Ishikawa (cell line): ENCODE measurements at regions not wholly inside any gene's neighbourhood (a gene's known extent, or its start where the extent isn't known, plus 50 kb on each side); places are given as distances from the start of the nearest gene placed in this dataset.

Experiments used
- CEBPB ChIP-seq: IDR thresholded peaks from 2 replicates; pipeline ENCODE4 v1.6.1; 2012
- CREB1 ChIP-seq: IDR thresholded peaks from 2 replicates; pipeline ENCODE4 v1.6.1; 2012; ENCODE audit warnings: low read depth
- EP300 ChIP-seq: IDR thresholded peaks from 2 replicates; pipeline ENCODE4 v1.6.1; 2012; ENCODE audit warnings: borderline replicate concordance
- FOXM1 ChIP-seq: IDR thresholded peaks from 2 replicates; pipeline ENCODE4 v1.6.1; 2012; ENCODE audit warnings: low read depth, borderline replicate concordance
- MAX ChIP-seq: IDR thresholded peaks from 2 replicates; pipeline ENCODE4 v1.6.1; 2012
- NFIC ChIP-seq: IDR thresholded peaks from 2 replicates; pipeline ENCODE4 v1.6.1; 2012
- RAD21 ChIP-seq: IDR thresholded peaks from 2 replicates; pipeline ENCODE4 v1.6.1; 2012; ENCODE audit warnings: low read depth
- REST ChIP-seq: IDR thresholded peaks from 2 replicates; pipeline ENCODE4 v1.6.1; 2012; ENCODE audit warnings: low read depth, mild to moderate bottlenecking
- TAF1 ChIP-seq: IDR thresholded peaks from 2 replicates; pipeline ENCODE4 v1.6.1; 2012; ENCODE audit warnings: low read depth, mild to moderate bottlenecking
- TCF12 ChIP-seq: IDR thresholded peaks from 2 replicates; pipeline ENCODE4 v1.6.1; 2012; ENCODE audit warnings: low read depth
- TEAD4 ChIP-seq: IDR thresholded peaks from 2 replicates; pipeline ENCODE4 v1.6.1; 2012
- USF1 ChIP-seq: IDR thresholded peaks from 2 replicates; pipeline ENCODE4 v1.6.1; 2012
- YY1 ChIP-seq: IDR thresholded peaks from 2 replicates; pipeline ENCODE4 v1.6.1; 2012; ENCODE audit warnings: low read depth
- ZBTB7A ChIP-seq: IDR thresholded peaks from 2 replicates; pipeline ENCODE4 v1.6.1; 2012; ENCODE audit warnings: low read depth

GRCh38 chr2:172207911-172208310, 105.2 kb upstream of the DLX2 start:
- TF ChIP-seq EP300 (no peak), FOXM1 (no peak), TCF12 (no peak), ZBTB7A (no peak), TAF1 (no peak), YY1 (no peak), REST (no peak), CEBPB (no peak), NFIC (no peak), TEAD4 (no peak), CREB1 (no peak), USF1 (no peak), RAD21 (no peak), MAX (no peak)
